T-helper 22 cell (primary cell): ENCODE measurements at regions not wholly inside any gene's neighbourhood (a gene's known extent, or its start where the extent isn't known, plus 50 kb on each side); places are given as distances from the start of the nearest gene placed in this dataset.
"Not testable (repeated sequence)": the region's sequence is repeated elsewhere in the genome, so short reads cannot be mapped to it uniquely, and the experiment has no call there.

Experiments
- DNase-seq: peaks from one replicate; pipeline ENCODE4 v3.0.0-alpha.2; 2020; ENCODE audit warnings: low read depth

- no peak for DNase-seq
Observed at GRCh38 chr21:15434163-15434905, 295.4 kb upstream of the USP25 start.

GRCh38 chr21:15436031-15436430, 293.8 kb upstream of the USP25 start:
- DNase-seq = no peak

GRCh38 chr21:15437883-15438282, 291.9 kb upstream of the USP25 start:
- no peak for DNase-seq

GRCh38 chr21:15439726-15440125, 290.1 kb upstream of the USP25 start:
- DNase-seq = no peak

- DNase-seq = no peak
Observed at GRCh38 chr21:15441060-15441493, 288.7 kb upstream of the USP25 start.

GRCh38 chr21:15441992-15442391, 287.8 kb upstream of the USP25 start:
- DNase-seq = no peak

GRCh38 chr21:15442743-15443469, 286.9 kb upstream of the USP25 start:
- no peak for DNase-seq

GRCh38 chr21:15443740-15444117, 286.1 kb upstream of the USP25 start:
- DNase-seq = no peak

- no peak for DNase-seq
Observed at GRCh38 chr21:15444118-15444960, 285.4 kb upstream of the USP25 start.

- DNase-seq = no peak
Observed at GRCh38 chr21:15445327-15445726, 284.5 kb upstream of the USP25 start.

GRCh38 chr21:15446223-15446622, 283.6 kb upstream of the USP25 start:
- no peak for DNase-seq

- DNase-seq = no peak
Observed at GRCh38 chr21:15449556-15449955, 280.2 kb upstream of the USP25 start.

- DNase-seq = no peak
Observed at GRCh38 chr21:15453261-15453660, 276.5 kb upstream of the USP25 start.

- DNase-seq = not testable (repeated sequence)
Observed at GRCh38 chr21:15453785-15454184, 276.0 kb upstream of the USP25 start.

- DNase-seq = not testable (repeated sequence)
Observed at GRCh38 chr21:15454931-15455330, 274.9 kb upstream of the USP25 start.

GRCh38 chr21:15455819-15456462, 273.8 kb upstream of the USP25 start:
- no peak for DNase-seq

GRCh38 chr21:15457965-15458364, 271.8 kb upstream of the USP25 start:
- no peak for DNase-seq

- no peak for DNase-seq
Observed at GRCh38 chr21:15462092-15462491, 267.7 kb upstream of the USP25 start.

GRCh38 chr21:15466329-15466728, 263.5 kb upstream of the USP25 start:
- no peak for DNase-seq

- no peak for DNase-seq
Observed at GRCh38 chr21:15468368-15468767, 261.4 kb upstream of the USP25 start.

- no peak for DNase-seq
Observed at GRCh38 chr21:15472108-15473040, 257.4 kb upstream of the USP25 start.
